Kidney epithelial cell (primary cell): ENCODE measurements at regions not wholly inside any gene's neighbourhood (a gene's known extent, or its start where the extent isn't known, plus 50 kb on each side); places are given as distances from the start of the nearest gene placed in this dataset.

Source experiments
- DNase-seq: peaks from one replicate; pipeline ENCODE4 v3.0.0-alpha.2; 2010; ENCODE audit warnings: low read depth
- H3K27me3 ChIP-seq: 2 replicates; pipeline ENCODE4 v1.6.0; 2011; ENCODE audit warnings: low read length; ENCODE audit not compliant: control insufficient read depth, insufficient read depth
- H3K36me3 ChIP-seq: 2 replicates; pipeline ENCODE4 v1.5.1; 2011; ENCODE audit warnings: low read length; ENCODE audit not compliant: control insufficient read depth, insufficient read depth
- H3K4me3 ChIP-seq: 2 replicates; pipeline ENCODE4 v1.5.1; 2011; ENCODE audit warnings: low read depth, mild to moderate bottlenecking, control low read depth, low read length
- CTCF ChIP-seq: IDR thresholded peaks from 2 replicates; pipeline ENCODE4 v1.5.1; 2011; ENCODE audit warnings: mild to moderate bottlenecking, moderate library complexity, low read length, control low read depth, inconsistent platforms; ENCODE audit not compliant: insufficient read depth, poor library complexity, severe bottlenecking

GRCh38 chr1:181150273-181150672, 61.8 kb downstream of the IER5 start:
- H3K27me3 ChIP-seq, result no peaks in the 10 kb centered on the region
- no peaks in the 10 kb centered on the region for H3K36me3 ChIP-seq
- no peak for DNase-seq
- H3K4me3 ChIP-seq, result no peak overlapping the region
- TF ChIP-seq CTCF, result no peak

DNA sequence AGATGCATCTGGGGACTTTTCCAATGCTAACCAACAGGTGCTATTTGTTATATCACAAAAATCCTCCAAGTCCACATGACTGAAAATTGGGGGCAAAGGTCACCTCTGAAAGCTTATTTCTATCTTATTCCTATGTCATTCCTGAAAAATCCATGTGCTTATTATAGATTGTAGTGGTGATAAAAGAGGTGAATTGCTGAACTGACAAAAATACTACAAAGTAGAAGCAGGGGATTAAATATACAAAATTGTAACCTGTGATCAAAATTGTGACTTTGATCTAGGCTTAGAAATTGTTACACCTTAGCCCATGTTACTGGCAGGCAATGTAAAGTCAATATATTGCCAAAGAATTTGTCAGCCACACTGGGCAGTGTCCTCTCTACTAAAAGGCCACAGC, 62.3 kb downstream of the IER5 start:
- TF ChIP-seq CTCF, result no peak

GRCh38 chr1:181151378-181152326, 63.2 kb downstream of the IER5 start:
- Histone ChIP-seq H3K4me3 (no peak overlapping the region), H3K27me3 (no peaks in the 10 kb centered on the region), H3K36me3 (no peaks in the 10 kb centered on the region)
- no peak for TF ChIP-seq CTCF
- no peak for DNase-seq

More for the DNA sequence above, 62.3 kb downstream of the IER5 start:
- Histone ChIP-seq H3K36me3 (no peaks in the 10 kb centered on the region), H3K27me3 (no peaks in the 10 kb centered on the region), H3K4me3 (no peak overlapping the region)
- DNase-seq, result no peak

- no peaks in the 10 kb centered on the region for H3K36me3 ChIP-seq
- no peak for DNase-seq
- H3K27me3 ChIP-seq, result no peaks in the 10 kb centered on the region
- no peak for TF ChIP-seq CTCF
- no peak overlapping the region for H3K4me3 ChIP-seq
Measured at GRCh38 chr1:181152892-181153633, 64.6 kb downstream of the IER5 start.

DNA sequence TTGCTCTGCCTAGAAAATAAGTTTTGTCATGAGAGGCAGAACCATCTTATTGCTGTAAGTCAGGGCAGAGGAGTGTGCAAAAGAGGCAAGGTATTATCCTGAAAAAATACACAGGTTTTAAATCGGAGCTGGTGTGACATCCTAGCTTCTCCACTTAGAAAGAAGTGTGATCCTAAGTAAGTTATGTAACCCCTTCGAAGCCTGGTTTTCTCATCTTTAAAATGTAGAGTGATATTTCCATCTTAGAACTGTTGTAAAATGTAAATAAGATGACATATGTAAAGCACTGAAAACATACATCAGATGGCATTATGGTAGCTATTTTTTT, 65.1 kb downstream of the IER5 start:
- DNase-seq, result no peak
- no peaks in the 10 kb centered on the region for H3K27me3 ChIP-seq
- no peaks in the 10 kb centered on the region for H3K36me3 ChIP-seq
- H3K4me3 ChIP-seq, result no peak overlapping the region
- TF ChIP-seq CTCF, result no peak
